Nephron (organoid): ENCODE measurements at regions not wholly inside any gene's neighbourhood (a gene's known extent, or its start where the extent isn't known, plus 50 kb on each side); places are given as distances from the start of the nearest gene placed in this dataset.

ENCODE experiments used
- H3K27ac Mint-ChIP-seq, 3 experiments: 2 replicates each; pipeline ENCODE4 v1.8.0; 2020; ENCODE audit warnings: mixed read lengths in 3 of 3, mild to moderate bottlenecking in 2 of 3, moderate library complexity in 1 of 3
- H3K27me3 Mint-ChIP-seq: 2 replicates; pipeline ENCODE4 v1.8.0; 2021; ENCODE audit warnings: low read depth, mild to moderate bottlenecking, moderate library complexity, mixed read lengths
- H3K36me3 Mint-ChIP-seq: 2 replicates; pipeline ENCODE4 v1.8.0; 2020; ENCODE audit warnings: low read depth, mixed read lengths
- H3K4me1 Mint-ChIP-seq: 2 replicates; pipeline ENCODE4 v1.8.0; 2020; ENCODE audit warnings: mixed read lengths
- H3K4me3 Mint-ChIP-seq, 3 experiments: 2 replicates each; pipeline ENCODE4 v1.8.0; 2020; ENCODE audit warnings: mild to moderate bottlenecking in 3 of 3, mixed read lengths in 3 of 3, moderate library complexity in 2 of 3
- H3K9me3 Mint-ChIP-seq: 2 replicates; pipeline ENCODE4 v1.8.0; 2020; ENCODE audit warnings: mixed read lengths
- TF ChIP-seq, protein P1 (sequence below), 3 experiments: fragments of 200-600 bp; sonication (generic); IDR thresholded peaks; one replicate each; pipeline ENCODE4 v1.5.0; 2021; ENCODE audit warnings: antibody characterized with exemption in 3 of 3; ENCODE audit not compliant: unreplicated experiment in 3 of 3

DNA sequence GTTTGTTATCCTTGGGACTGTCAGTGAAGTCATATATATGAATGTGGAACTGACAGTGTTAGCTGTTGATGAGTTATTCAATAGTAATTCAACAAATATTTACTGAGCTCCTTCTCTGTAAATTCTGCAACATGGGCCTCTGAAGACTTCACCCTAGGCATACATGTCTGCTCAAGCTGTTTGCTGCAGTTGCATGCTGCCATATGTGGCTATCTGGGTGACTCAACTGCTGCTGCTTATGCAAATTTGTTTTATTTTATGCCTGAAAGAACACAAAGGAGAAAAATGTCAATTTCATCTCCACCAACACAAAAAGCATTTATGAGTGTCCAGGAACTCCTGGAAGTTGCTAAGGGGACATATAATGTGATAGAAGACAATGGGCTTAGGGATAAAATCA, 417.6 kb downstream of the AASDHPPT start:
- no peaks in the 10 kb centered on the region for H3K27me3 Mint-ChIP-seq
- TF ChIP-seq, protein P1, sequence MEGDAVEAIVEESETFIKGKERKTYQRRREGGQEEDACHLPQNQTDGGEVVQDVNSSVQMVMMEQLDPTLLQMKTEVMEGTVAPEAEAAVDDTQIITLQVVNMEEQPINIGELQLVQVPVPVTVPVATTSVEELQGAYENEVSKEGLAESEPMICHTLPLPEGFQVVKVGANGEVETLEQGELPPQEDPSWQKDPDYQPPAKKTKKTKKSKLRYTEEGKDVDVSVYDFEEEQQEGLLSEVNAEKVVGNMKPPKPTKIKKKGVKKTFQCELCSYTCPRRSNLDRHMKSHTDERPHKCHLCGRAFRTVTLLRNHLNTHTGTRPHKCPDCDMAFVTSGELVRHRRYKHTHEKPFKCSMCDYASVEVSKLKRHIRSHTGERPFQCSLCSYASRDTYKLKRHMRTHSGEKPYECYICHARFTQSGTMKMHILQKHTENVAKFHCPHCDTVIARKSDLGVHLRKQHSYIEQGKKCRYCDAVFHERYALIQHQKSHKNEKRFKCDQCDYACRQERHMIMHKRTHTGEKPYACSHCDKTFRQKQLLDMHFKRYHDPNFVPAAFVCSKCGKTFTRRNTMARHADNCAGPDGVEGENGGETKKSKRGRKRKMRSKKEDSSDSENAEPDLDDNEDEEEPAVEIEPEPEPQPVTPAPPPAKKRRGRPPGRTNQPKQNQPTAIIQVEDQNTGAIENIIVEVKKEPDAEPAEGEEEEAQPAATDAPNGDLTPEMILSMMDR (IDR thresholded peaks at IDR 0.05; ENCODE audit: unreplicated experiment in 3 of 3), result no peak
- H3K36me3 Mint-ChIP-seq, result no peaks in the 10 kb centered on the region
- peaks cover 5% of the 10 kb centered on the region for H3K9me3 Mint-ChIP-seq
- no peak overlapping the region for H3K4me3 Mint-ChIP-seq
- no peak overlapping the region for H3K27ac Mint-ChIP-seq
- H3K4me1 Mint-ChIP-seq, result no peaks in the 10 kb centered on the region

GRCh38 chr11:106496677-106497076, 419.2 kb downstream of the AASDHPPT start:
- H3K4me1 Mint-ChIP-seq, result no peaks in the 10 kb centered on the region
- H3K9me3 Mint-ChIP-seq, result no peaks in the 10 kb centered on the region
- TF ChIP-seq, protein P1 (IDR thresholded peaks at IDR 0.05; ENCODE audit: unreplicated experiment in 3 of 3), result no peak
- H3K27ac Mint-ChIP-seq, result no peak overlapping the region
- H3K27me3 Mint-ChIP-seq, result no peaks in the 10 kb centered on the region
- no peaks in the 10 kb centered on the region for H3K36me3 Mint-ChIP-seq
- H3K4me3 Mint-ChIP-seq, result no peak overlapping the region

GRCh38 chr11:106497321-106497720, 419.9 kb downstream of the AASDHPPT start:
- TF ChIP-seq, protein P1 (IDR thresholded peaks at IDR 0.05; ENCODE audit: unreplicated experiment in 3 of 3), result no peak
- H3K36me3 Mint-ChIP-seq, result no peaks in the 10 kb centered on the region
- H3K4me1 Mint-ChIP-seq, result no peaks in the 10 kb centered on the region
- no peak overlapping the region for H3K4me3 Mint-ChIP-seq
- no peaks in the 10 kb centered on the region for H3K9me3 Mint-ChIP-seq
- H3K27ac Mint-ChIP-seq, result no peak overlapping the region
- no peaks in the 10 kb centered on the region for H3K27me3 Mint-ChIP-seq

DNA sequence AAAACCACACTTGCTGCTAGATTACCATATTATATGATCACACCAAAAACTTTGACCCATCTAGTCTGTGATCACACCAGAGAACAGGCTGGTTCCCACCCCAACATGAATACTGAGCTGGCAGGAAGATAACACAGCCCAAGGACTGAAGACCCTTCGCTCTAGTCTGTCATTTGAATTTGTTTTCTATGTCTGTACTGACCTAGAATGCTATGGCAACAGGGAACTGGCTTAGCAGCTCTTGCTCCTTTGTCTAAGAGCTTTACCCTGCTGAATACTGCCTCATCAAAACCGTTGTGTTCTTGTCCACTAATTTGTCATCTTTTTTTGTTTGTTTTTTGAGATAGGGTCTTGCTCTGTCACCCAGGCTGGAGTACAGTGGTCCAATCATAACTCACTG, 420.4 kb downstream of the AASDHPPT start:
- no peaks in the 10 kb centered on the region for H3K27me3 Mint-ChIP-seq
- H3K36me3 Mint-ChIP-seq, result no peaks in the 10 kb centered on the region
- H3K27ac Mint-ChIP-seq, result no peak overlapping the region
- H3K4me1 Mint-ChIP-seq, result no peaks in the 10 kb centered on the region
- no peak overlapping the region for H3K4me3 Mint-ChIP-seq
- TF ChIP-seq, protein P1 (IDR thresholded peaks at IDR 0.05; ENCODE audit: unreplicated experiment in 3 of 3), result no peak
- H3K9me3 Mint-ChIP-seq, result no peaks in the 10 kb centered on the region

- H3K4me3 Mint-ChIP-seq, result no peak overlapping the region
- TF ChIP-seq, protein P1 (IDR thresholded peaks at IDR 0.05; ENCODE audit: unreplicated experiment in 3 of 3), result no peak
- peaks cover 7% of the 10 kb centered on the region for H3K4me1 Mint-ChIP-seq
- peak overlapping the region; percentile 75 to 83 (median 83) for H3K27ac Mint-ChIP-seq
- H3K36me3 Mint-ChIP-seq, result no peaks in the 10 kb centered on the region
- H3K9me3 Mint-ChIP-seq, result no peaks in the 10 kb centered on the region
- no peaks in the 10 kb centered on the region for H3K27me3 Mint-ChIP-seq
Measured at GRCh38 chr11:106503901-106504300, 426.4 kb downstream of the AASDHPPT start.

DNA sequence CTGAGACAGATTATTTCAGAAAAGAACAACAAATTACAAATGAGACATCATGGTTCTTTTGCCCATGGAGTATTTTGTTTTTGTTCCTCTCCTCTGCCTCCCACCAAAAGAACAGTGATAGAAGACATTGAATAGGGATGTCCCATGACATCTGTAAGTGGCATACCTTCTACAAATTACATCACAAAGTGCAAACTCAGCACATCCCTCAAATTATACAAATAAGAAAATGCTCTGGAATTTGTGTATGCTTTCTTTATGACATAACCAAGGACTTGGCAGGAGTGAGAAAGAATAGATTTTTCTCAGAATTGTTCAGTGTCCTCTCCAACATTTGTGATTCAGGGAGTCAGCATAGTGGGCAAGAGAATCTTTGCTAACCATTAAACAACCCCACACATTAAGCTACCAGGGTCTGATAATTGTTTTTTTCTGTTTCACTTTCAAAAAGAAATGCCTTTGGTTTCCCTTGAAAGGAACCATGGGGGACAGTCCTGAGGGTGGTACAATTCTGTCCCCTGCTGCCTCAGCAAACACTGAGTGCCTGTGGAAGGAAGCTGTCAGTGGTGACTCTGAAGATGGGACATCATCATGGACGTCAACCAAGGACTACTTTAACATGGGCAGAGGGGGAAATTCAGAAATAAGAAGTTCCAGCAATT, 430.3 kb downstream of the AASDHPPT start:
- Mint-ChIP-seq H3K27me3 (no peaks in the 10 kb centered on the region), H3K4me1 (peaks cover 7% of the 10 kb centered on the region), H3K4me3 (no peak overlapping the region), H3K27ac (no peak overlapping the region), H3K9me3 (no peaks in the 10 kb centered on the region), H3K36me3 (no peaks in the 10 kb centered on the region)
- TF ChIP-seq, protein P1 (IDR thresholded peaks at IDR 0.05; ENCODE audit: unreplicated experiment in 3 of 3), result no peak
